ENCODE measurements at regions not wholly inside any gene's neighbourhood (a gene's known extent, or its start where the extent isn't known, plus 50 kb on each side); places are given as distances from the start of the nearest gene placed in this dataset.

DNA sequence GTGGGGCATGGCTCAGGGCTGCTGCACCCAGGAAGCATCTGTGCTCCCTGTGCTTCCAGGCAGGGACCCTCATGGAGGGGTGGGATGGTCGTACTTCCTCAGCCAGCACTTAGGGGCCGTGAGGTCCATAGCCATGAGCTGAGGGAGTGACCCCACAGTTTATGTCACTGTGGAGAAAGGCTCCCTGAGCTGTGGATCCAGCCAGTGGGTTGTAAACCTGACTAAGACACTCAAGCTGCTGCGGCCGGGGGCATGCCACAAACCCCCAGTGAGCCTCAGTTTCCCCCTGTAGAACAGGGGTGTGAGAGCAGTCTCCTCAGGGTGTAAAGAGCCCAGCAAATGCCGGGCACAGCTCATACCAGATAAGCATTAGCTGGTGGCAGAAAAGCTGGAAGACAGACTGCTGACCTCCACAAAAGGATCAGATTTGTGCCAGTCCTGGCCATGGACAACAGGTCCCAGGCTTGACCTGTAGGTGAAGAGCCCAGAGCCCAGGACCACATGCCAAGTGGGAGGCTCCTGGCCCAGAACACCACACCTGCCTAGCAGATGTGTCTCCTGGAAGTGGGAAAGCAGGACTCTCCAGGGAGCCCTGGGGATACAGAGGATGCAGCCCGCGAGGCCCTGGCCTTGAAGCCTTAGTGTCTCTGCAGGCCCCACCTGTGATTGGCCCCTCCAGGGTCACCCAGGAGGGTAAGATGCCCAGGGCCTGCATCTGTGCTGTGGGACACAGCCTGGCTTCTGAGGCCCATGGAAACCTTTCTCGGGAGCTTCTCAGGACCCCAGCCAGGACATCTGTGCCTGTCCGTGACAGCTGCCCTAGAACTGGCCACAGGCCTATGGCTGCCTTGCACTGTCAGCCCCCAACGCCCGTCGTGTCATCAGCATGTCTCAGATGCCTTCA is 78.1 kb upstream of the RET start:
- H3K4me3 ChIP-seq (ENCODE audit: low read depth, poor library complexity, severe bottlenecking): no peak overlapping the region
- intact Hi-C loops (cut with DNase I; ENCODE audit: low total_unique reads): no loop called here
- peak in 1 of 2 donors; percentile 80 for DNase-seq (ENCODE audit: low spot score in 2 of 2)
- no peak for TF ChIP-seq POLR2A (IDR thresholded peaks at IDR 0.05)
- TF ChIP-seq, protein P1, sequence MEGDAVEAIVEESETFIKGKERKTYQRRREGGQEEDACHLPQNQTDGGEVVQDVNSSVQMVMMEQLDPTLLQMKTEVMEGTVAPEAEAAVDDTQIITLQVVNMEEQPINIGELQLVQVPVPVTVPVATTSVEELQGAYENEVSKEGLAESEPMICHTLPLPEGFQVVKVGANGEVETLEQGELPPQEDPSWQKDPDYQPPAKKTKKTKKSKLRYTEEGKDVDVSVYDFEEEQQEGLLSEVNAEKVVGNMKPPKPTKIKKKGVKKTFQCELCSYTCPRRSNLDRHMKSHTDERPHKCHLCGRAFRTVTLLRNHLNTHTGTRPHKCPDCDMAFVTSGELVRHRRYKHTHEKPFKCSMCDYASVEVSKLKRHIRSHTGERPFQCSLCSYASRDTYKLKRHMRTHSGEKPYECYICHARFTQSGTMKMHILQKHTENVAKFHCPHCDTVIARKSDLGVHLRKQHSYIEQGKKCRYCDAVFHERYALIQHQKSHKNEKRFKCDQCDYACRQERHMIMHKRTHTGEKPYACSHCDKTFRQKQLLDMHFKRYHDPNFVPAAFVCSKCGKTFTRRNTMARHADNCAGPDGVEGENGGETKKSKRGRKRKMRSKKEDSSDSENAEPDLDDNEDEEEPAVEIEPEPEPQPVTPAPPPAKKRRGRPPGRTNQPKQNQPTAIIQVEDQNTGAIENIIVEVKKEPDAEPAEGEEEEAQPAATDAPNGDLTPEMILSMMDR (IDR thresholded peaks at IDR 0.05): no peak
- 81 to 94% methylated on average over 5 to 10 of the region's 12 CpGs for WGBS, 2 donors

GRCh38 chr10:42999385-43000020 is 77.4 kb upstream of the RET start:
- intact Hi-C loops (cut with DNase I; ENCODE audit: low total_unique reads): no loop called here
- 79 to 83% methylated on average over 6 to 8 of the region's 8 CpGs for WGBS, 2 donors
- no peak for TF ChIP-seq POLR2A (IDR thresholded peaks at IDR 0.05)
- TF ChIP-seq, protein P1 (IDR thresholded peaks at IDR 0.05): no peak
- peak in 1 of 2 donors; percentile 77 for DNase-seq (ENCODE audit: low spot score in 2 of 2)
- H3K4me3 ChIP-seq (ENCODE audit: low read depth, poor library complexity, severe bottlenecking): no peak overlapping the region

GRCh38 chr10:43000021-43000411 is 76.9 kb upstream of the RET start:
- WGBS, 2 donors: 100% methylated on average over 2 of the region's 3 CpGs
- H3K4me3 ChIP-seq (ENCODE audit: low read depth, poor library complexity, severe bottlenecking): no peak overlapping the region
- no peak for TF ChIP-seq POLR2A (IDR thresholded peaks at IDR 0.05)
- TF ChIP-seq, protein P1 (IDR thresholded peaks at IDR 0.05): no peak
- peak in 1 of 2 donors; percentile 70 for DNase-seq (ENCODE audit: low spot score in 2 of 2)
- intact Hi-C loops (cut with DNase I; ENCODE audit: low total_unique reads): no loop called here

DNA sequence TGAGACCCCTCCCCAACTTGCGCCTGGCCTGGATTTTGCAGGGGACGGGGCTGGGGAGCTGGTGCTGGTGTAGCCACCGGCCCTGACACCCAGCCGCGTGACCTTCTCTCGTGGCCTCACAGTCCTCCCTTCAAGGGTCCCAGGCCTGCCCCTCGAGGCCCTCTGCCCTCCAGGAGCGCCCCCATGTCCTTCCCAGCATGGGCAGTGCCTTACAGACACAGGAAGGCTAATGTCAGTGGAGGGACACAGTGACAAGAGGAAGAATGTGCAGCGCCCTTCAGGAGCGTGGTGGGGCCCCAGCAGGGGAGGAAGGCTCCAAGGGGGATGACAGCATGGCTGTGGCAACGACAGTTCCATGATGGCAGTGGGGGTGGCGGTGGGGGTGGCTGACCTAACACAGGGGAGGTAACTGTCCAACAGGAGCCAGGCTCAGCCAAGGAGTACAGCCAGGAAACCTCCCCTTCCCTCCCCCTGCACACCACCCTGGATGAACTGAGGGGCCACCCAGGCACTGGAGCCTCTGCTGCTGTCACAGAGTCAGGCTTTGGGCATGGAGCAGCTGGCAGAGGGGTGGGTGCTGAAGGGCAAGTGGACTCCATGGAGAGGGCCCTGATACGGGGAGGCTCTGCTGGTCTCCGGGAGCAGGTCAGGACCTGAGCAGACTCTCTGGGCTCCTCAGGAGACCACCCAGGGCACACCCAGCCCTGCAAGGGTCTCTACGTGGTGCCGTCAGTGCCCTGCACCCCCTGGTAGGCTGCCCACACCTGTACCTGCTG is 76.0 kb upstream of the RET start:
- no peak for TF ChIP-seq POLR2A (IDR thresholded peaks at IDR 0.05)
- TF ChIP-seq, protein P1 (IDR thresholded peaks at IDR 0.05): no peak
- intact Hi-C loops (cut with DNase I; ENCODE audit: low total_unique reads): no loop called here
- H3K4me3 ChIP-seq (ENCODE audit: low read depth, poor library complexity, severe bottlenecking): no peak overlapping the region
- WGBS, 2 donors: 65 to 90% methylated on average over 8 to 15 of the region's 16 CpGs
- DNase-seq (ENCODE audit: low spot score in 2 of 2): peak in 1 of 2 donors; percentile 78

- 91 to 93% methylated on average over 3 of the region's 3 CpGs for WGBS, 2 donors
- DNase-seq (ENCODE audit: low spot score in 2 of 2): no peak
- TF ChIP-seq, protein P1 (IDR thresholded peaks at IDR 0.05): no peak
- no peak for TF ChIP-seq POLR2A (IDR thresholded peaks at IDR 0.05)
- intact Hi-C loops (cut with DNase I; ENCODE audit: low total_unique reads): no loop called here
- no peak overlapping the region for H3K4me3 ChIP-seq (ENCODE audit: low read depth, poor library complexity, severe bottlenecking)
Observed at GRCh38 chr10:43001427-43001795, 75.5 kb upstream of the RET start.

All from lower leg skin (tissue), 4 donors.